Calu3 (cell line): ENCODE measurements at regions not wholly inside any gene's neighbourhood (a gene's known extent, or its start where the extent isn't known, plus 50 kb on each side); places are given as distances from the start of the nearest gene placed in this dataset.

Experiments
- BruUV-seq: library from RNA; stranded (reverse); fragments of 400-500 nt; replicated peaks from 2 replicates; lab custom pipeline; 2021; lab: Mats Ljungman, UMichigan
- CTCF ChIA-PET: fragments of 300-600 bp; sonication (Branson Sonifier 250); formaldehyde crosslinking; loops from one replicate; lab custom pipeline; 2022; ENCODE audit warnings: antibody characterized with exemption; lab: Charles Lee
- DNase-seq: peaks from one replicate; pipeline ENCODE4 v3.0.0; 2022
- H3K27ac Mint-ChIP-seq: one replicate; pipeline ENCODE4 v1.8.0; 2022; ENCODE audit warnings: mixed read lengths; ENCODE audit not compliant: unreplicated experiment
- H3K27me3 Mint-ChIP-seq: one replicate; pipeline ENCODE4 v1.8.0; 2022; ENCODE audit warnings: mixed read lengths; ENCODE audit not compliant: unreplicated experiment
- H3K36me3 Mint-ChIP-seq: one replicate; pipeline ENCODE4 v1.8.0; 2022; ENCODE audit warnings: mild to moderate bottlenecking, moderate library complexity, mixed read lengths; ENCODE audit not compliant: insufficient read depth, unreplicated experiment
- H3K4me1 Mint-ChIP-seq: one replicate; pipeline ENCODE4 v1.8.0; 2022; ENCODE audit warnings: mild to moderate bottlenecking, low read depth, mixed read lengths; ENCODE audit not compliant: unreplicated experiment
- H3K4me3 Mint-ChIP-seq: one replicate; pipeline ENCODE4 v1.8.0; 2022; ENCODE audit warnings: mild to moderate bottlenecking, low read depth, moderate library complexity, mixed read lengths; ENCODE audit not compliant: unreplicated experiment
- H3K9me3 Mint-ChIP-seq: one replicate; pipeline ENCODE4 v1.8.0; 2022; ENCODE audit warnings: low read depth, mixed read lengths; ENCODE audit not compliant: unreplicated experiment
- intact Hi-C: fragments of 100-400 bp; cut with micrococcal nuclease; formaldehyde crosslinking; loops from one replicate; pipeline ENCODE4 v1.10.0; 2022; ENCODE audit not compliant: unreplicated experiment
- TF ChIP-seq, protein P1 (sequence below): fragments of 200-600 bp; IDR thresholded peaks from one replicate; pipeline ENCODE4 v1.8.0; 2022; ENCODE audit warnings: antibody characterized with exemption; ENCODE audit not compliant: unreplicated experiment

DNA sequence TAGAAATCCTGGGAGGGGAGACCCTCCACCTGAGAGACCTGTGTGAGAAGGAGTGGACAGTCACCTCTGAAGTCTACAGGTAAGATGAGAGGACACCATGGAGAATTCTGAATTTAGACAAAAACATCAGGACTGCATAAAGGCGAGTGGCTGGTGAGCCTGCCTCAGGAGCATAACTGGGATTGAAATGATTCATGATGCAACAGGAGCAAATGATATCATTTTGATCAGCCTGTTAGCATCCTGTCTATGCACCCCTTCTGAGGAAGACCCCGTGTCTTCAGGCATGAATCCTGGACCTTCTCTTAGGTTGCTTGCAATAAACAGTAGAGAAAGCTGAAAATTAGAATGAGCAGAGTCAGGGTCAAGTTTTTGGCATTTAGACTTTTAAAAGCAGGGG, 245.8 kb downstream of the ETAA1 start:
- peaks cover 16% of the 10 kb centered on the region for H3K4me1 Mint-ChIP-seq
- no peaks in the 10 kb centered on the region for H3K36me3 Mint-ChIP-seq
- H3K27me3 Mint-ChIP-seq: no peaks in the 10 kb centered on the region
- H3K4me3 Mint-ChIP-seq: no peak overlapping the region
- intact Hi-C loops: loop anchor here (10.0 kb wide), 1 partner anchor 938 kb away; no protein-coding TSS in a partner anchor
- no TSS peak for BruUV-seq
- H3K27ac Mint-ChIP-seq: no peak overlapping the region
- DNase-seq: no peak
- CTCF ChIA-PET: no interaction called here
- peaks cover 4% of the 10 kb centered on the region for H3K9me3 Mint-ChIP-seq
- TF ChIP-seq, protein P1, sequence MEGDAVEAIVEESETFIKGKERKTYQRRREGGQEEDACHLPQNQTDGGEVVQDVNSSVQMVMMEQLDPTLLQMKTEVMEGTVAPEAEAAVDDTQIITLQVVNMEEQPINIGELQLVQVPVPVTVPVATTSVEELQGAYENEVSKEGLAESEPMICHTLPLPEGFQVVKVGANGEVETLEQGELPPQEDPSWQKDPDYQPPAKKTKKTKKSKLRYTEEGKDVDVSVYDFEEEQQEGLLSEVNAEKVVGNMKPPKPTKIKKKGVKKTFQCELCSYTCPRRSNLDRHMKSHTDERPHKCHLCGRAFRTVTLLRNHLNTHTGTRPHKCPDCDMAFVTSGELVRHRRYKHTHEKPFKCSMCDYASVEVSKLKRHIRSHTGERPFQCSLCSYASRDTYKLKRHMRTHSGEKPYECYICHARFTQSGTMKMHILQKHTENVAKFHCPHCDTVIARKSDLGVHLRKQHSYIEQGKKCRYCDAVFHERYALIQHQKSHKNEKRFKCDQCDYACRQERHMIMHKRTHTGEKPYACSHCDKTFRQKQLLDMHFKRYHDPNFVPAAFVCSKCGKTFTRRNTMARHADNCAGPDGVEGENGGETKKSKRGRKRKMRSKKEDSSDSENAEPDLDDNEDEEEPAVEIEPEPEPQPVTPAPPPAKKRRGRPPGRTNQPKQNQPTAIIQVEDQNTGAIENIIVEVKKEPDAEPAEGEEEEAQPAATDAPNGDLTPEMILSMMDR: no peak

GRCh38 chr2:67645280-67646138, 248.4 kb downstream of the ETAA1 start:
- CTCF ChIA-PET: no interaction called here
- H3K27me3 Mint-ChIP-seq: no peaks in the 10 kb centered on the region
- H3K4me3 Mint-ChIP-seq: no peak overlapping the region
- peaks cover 42% of the 10 kb centered on the region for H3K4me1 Mint-ChIP-seq
- peak overlapping the region; percentile 8 for H3K27ac Mint-ChIP-seq
- H3K36me3 Mint-ChIP-seq: no peaks in the 10 kb centered on the region
- intact Hi-C loops: loop anchor here (10.0 kb wide), 1 partner anchor 941 kb away; no protein-coding TSS in a partner anchor
- DNase-seq: no peak
- no TSS peak for BruUV-seq
- TF ChIP-seq, protein P1: no peak
- H3K9me3 Mint-ChIP-seq: peaks cover 4% of the 10 kb centered on the region

DNA sequence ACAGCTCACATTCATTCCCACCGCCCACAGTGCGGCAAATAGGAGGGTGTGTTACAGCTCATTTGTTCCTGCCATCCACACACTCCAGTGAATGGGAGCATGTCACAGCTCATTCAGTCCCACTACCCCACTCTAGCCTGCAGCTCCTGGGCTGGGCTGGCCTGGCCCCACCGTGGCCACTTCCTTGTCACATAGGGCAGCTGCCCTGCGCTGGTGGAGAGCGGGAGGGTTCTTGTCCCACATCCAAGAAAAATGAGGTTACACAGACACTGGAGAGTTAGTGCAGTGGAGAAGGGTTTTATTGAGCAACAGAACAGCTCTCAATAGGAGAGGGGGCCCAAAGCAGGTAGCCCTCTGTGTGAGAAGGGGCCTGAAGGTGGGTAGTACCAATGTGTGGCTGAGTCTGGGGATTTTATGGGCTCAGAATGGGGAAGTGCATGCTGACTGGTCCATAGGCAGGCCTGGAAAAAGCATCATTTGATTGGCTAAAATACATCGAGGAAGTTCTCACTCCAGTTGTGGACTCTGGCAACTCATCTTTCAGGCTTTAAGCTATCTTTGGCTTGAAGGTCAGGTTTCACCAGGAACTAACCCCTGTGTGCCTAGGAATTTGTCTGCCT, 249.7 kb downstream of the ETAA1 start:
- H3K4me3 Mint-ChIP-seq: no peak overlapping the region
- H3K27ac Mint-ChIP-seq: no peak overlapping the region
- CTCF ChIA-PET: no interaction called here
- no peak for DNase-seq
- H3K27me3 Mint-ChIP-seq: no peaks in the 10 kb centered on the region
- TF ChIP-seq, protein P1: no peak
- BruUV-seq: no TSS peak
- peaks cover 4% of the 10 kb centered on the region for H3K9me3 Mint-ChIP-seq
- no peaks in the 10 kb centered on the region for H3K36me3 Mint-ChIP-seq
- H3K4me1 Mint-ChIP-seq: peaks cover 40% of the 10 kb centered on the region
- intact Hi-C loops: loop anchor here (10.0 kb wide), 1 partner anchor 942 kb away; no protein-coding TSS in a partner anchor

DNA sequence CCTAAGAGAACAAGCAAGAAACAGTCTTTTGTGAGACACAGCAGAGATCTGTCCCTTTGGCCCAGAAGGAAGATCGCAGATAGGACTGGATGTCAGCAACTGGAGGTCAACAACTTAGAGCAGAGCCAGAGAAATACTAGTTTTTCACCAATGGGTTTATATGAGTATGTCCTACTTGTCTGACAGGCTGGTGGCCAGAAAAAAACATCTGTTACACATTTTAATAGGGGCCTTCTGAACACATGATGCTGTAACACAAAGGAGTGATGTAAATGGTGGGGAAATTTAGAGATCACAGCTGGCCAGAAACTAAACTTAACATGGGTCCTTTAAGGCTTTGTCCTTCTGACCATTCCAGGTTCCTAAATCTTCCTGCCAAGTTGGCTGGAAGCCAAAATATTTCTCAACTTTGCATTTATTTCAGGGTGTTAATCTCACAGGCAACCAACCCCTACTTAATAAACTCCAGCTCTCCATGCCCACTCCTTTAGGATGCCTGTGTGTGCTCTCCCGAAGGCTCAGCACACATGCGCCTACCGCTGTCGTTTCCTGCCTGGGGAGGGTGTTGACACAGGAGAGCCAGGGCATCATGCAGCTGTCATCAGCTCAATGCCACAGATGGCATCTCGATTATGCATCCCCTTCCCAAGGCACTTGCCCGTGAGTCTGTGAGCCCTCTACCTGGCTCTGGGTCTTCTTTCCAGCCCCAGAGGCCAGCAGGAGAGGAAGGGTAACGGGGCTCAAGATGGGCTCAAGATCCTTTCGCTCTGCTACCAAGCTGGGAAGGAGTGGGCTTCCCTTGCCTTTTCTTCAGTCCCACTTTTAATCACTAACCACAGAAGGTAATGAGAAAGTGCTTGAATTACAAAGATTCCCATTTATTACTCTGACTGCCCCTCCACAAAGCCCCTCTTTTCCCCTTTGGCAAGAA, 252.5 kb downstream of the ETAA1 start:
- H3K4me1 Mint-ChIP-seq: peaks cover 45% of the 10 kb centered on the region
- no TSS peak for BruUV-seq

More for the DNA sequence above, 252.5 kb downstream of the ETAA1 start:
- no peaks in the 10 kb centered on the region for H3K36me3 Mint-ChIP-seq
- CTCF ChIA-PET: interaction anchor here (0.6 to 2.3 kb wide), 6 partner anchors 77 to 671 kb away, joined by 3 to 9 read pairs (median 5); no protein-coding TSS in a partner anchor
- intact Hi-C loops: loop anchor here (2.0 to 10.0 kb wide), 9 partner anchors 77 to 1222 kb away; partner anchors contain the start of gene ETAA1
- H3K4me3 Mint-ChIP-seq: no peak overlapping the region
- H3K27ac Mint-ChIP-seq: peak overlapping the region; percentile 59
- no peaks in the 10 kb centered on the region for H3K27me3 Mint-ChIP-seq
- peak; percentile 20 for DNase-seq
- TF ChIP-seq, protein P1: no peak
- H3K9me3 Mint-ChIP-seq: peaks cover 7% of the 10 kb centered on the region
